ENCODE measurements at regions not wholly inside any gene's neighbourhood (a gene's known extent, or its start where the extent isn't known, plus 50 kb on each side); places are given as distances from the start of the nearest gene placed in this dataset.

- no peak for DNase-seq (ENCODE audit: low read depth in 2 of 2)
Measured at GRCh38 chr5:2206293-2207108, 323.8 kb upstream of the IRX4 start.

- no peak for DNase-seq (ENCODE audit: low read depth in 2 of 2)
Measured at GRCh38 chr5:2205596-2206226, 323.0 kb upstream of the IRX4 start.

- DNase-seq (ENCODE audit: low read depth in 2 of 2): no peak
Measured at GRCh38 chr5:2205185-2205585, 322.5 kb upstream of the IRX4 start.

- DNase-seq (ENCODE audit: low read depth in 2 of 2): no peak
Measured at GRCh38 chr5:2204366-2205184, 321.9 kb upstream of the IRX4 start.

- no peak for DNase-seq (ENCODE audit: low read depth in 2 of 2)
Measured at GRCh38 chr5:2203774-2204173, 321.0 kb upstream of the IRX4 start.

- DNase-seq (ENCODE audit: low read depth in 2 of 2): no peak
Measured at GRCh38 chr5:2201832-2202231, 319.1 kb upstream of the IRX4 start.

GRCh38 chr5:2201421-2201820, 318.7 kb upstream of the IRX4 start:
- DNase-seq (ENCODE audit: low read depth in 2 of 2): no peak

GRCh38 chr5:2201011-2201410, 318.3 kb upstream of the IRX4 start:
- no peak for DNase-seq (ENCODE audit: low read depth in 2 of 2)

- no peak for DNase-seq (ENCODE audit: low read depth in 2 of 2)
Measured at GRCh38 chr5:2200261-2200950, 317.7 kb upstream of the IRX4 start.

GRCh38 chr5:2199697-2200096, 317.0 kb upstream of the IRX4 start:
- no peak for DNase-seq (ENCODE audit: low read depth in 2 of 2)

- no peak for DNase-seq (ENCODE audit: low read depth in 2 of 2)
Measured at GRCh38 chr5:2196989-2197619, 314.4 kb upstream of the IRX4 start.

GRCh38 chr5:2196416-2196815, 313.7 kb upstream of the IRX4 start:
- DNase-seq (ENCODE audit: low read depth in 2 of 2): no peak

GRCh38 chr5:2194949-2195348, 312.2 kb upstream of the IRX4 start:
- no peak for DNase-seq (ENCODE audit: low read depth in 2 of 2)

GRCh38 chr5:2194236-2194555, 311.5 kb upstream of the IRX4 start:
- no peak for DNase-seq (ENCODE audit: low read depth in 2 of 2)

- no peak for DNase-seq (ENCODE audit: low read depth in 2 of 2)
Measured at GRCh38 chr5:2193542-2194235, 311.0 kb upstream of the IRX4 start.

GRCh38 chr5:2193142-2193541, 310.4 kb upstream of the IRX4 start:
- DNase-seq (ENCODE audit: low read depth in 2 of 2): no peak

GRCh38 chr5:2192496-2192895, 309.8 kb upstream of the IRX4 start:
- DNase-seq (ENCODE audit: low read depth in 2 of 2): no peak

GRCh38 chr5:2191972-2192371, 309.2 kb upstream of the IRX4 start:
- no peak for DNase-seq (ENCODE audit: low read depth in 2 of 2)

GRCh38 chr5:2190549-2190948, 307.8 kb upstream of the IRX4 start:
- no peak for DNase-seq (ENCODE audit: low read depth in 2 of 2)

- DNase-seq (ENCODE audit: low read depth in 2 of 2): no peak
Measured at GRCh38 chr5:2188661-2189060, 305.9 kb upstream of the IRX4 start.

GRCh38 chr5:2188137-2188536, 305.4 kb upstream of the IRX4 start:
- no peak for DNase-seq (ENCODE audit: low read depth in 2 of 2)
